ENCODE measurements at regions not wholly inside any gene's neighbourhood (a gene's known extent, or its start where the extent isn't known, plus 50 kb on each side); places are given as distances from the start of the nearest gene placed in this dataset.

GRCh38 chr20:21653628-21654027, 51.8 kb upstream of the PAX1 start:
- DNase-seq: no peak

DNA sequence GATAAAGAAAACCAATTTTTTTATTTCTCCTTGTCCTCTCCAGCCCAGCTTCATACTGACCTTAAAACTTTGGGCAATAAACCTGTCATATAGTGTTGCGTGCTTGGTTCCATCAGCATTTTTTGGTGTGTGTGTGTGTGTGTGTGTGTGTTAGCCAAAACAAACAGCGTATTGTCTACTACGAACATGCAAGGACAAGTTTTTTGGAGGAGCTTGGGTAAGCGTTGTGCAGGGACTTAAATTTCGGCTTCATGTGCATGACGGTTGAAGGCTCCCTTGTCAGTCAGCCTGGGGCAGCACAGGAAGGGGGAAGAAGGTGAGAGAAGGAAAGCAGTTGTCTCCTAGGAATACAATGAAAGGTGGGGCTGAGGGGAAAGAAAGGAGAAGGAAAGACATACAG, 62.0 kb upstream of the PAX1 start:
- no peak for DNase-seq

GRCh38 chr20:21640556-21640955, 64.9 kb upstream of the PAX1 start:
- no peak for DNase-seq

GRCh38 chr20:21633829-21634228, 71.6 kb upstream of the PAX1 start:
- no peak for DNase-seq

- DNase-seq: no peak
These were observed 72.8 kb upstream of the PAX1 start for GRCh38 chr20:21632735-21633053.

GRCh38 chr20:21632031-21632734, 73.3 kb upstream of the PAX1 start:
- no peak for DNase-seq

DNA sequence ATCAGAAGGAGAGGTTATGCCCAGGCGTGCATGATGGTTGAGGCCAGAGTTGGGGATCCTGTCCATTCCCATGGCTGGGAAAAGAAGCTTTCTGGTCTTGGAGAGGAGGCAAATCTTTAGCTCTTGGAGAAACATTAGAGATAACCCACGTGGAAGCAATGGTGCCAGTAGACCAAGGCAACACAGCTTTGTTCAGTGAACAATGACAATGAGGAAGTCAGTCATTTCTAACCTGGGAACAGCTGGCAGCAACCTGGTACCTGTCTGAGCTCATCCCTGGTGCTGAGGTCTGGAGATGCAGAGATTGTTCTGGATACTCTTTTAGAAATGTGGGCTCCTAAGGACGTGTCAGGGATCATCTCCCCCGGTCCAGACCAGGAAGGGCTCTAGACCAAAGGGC, 76.7 kb upstream of the PAX1 start:
- no peak for DNase-seq

DNA sequence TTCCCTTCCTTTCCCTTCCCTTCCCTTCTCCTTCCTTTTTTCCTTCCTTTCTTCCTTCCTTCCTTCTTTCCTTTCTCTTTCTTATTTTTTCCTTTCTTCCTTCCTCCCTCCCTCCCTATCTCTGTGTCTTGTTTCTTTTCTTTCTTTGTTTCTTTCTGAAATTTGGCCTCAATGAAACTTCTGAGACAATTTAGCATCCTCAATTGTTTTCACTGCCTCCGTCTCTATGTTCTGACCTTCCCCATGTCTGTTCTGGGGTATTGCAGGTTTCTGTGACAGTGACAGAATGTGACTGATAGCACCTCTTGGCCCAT, 81.7 kb upstream of the PAX1 start:
- no peak for DNase-seq

DNA sequence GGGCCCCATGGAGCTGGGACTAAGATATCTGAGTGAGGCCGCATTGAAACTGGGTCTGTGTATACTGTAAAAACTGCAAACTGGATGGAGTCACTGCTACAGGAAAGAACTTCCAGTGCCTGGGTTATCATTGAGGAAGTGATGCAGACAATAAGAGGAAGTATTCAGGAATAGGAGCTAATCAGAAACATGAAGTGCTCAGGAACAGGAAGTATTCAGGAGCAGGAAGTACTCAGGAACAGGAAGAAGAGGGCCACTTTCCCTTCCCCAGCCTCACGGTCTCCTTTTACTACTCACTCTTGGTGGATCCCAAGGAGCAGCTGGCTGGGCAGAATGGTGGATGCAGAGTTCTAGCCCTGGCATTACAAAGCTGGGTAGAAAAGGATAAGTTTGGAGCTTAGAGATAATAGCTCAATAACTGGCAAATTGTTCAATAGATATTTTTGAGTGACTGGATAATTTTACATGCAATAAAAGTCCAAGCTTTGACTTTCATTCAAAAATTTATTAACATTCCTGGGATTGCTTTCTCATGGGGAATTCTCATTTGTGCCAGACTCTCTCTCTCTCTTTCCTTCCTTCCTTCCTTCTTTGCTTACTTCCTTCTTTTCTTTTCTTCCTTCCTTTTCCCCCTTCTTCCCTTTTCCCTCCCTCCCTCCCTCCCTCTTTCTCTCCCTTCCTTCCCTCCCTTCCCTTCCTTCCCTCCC, 82.2 kb upstream of the PAX1 start:
- DNase-seq: no peak

DNA sequence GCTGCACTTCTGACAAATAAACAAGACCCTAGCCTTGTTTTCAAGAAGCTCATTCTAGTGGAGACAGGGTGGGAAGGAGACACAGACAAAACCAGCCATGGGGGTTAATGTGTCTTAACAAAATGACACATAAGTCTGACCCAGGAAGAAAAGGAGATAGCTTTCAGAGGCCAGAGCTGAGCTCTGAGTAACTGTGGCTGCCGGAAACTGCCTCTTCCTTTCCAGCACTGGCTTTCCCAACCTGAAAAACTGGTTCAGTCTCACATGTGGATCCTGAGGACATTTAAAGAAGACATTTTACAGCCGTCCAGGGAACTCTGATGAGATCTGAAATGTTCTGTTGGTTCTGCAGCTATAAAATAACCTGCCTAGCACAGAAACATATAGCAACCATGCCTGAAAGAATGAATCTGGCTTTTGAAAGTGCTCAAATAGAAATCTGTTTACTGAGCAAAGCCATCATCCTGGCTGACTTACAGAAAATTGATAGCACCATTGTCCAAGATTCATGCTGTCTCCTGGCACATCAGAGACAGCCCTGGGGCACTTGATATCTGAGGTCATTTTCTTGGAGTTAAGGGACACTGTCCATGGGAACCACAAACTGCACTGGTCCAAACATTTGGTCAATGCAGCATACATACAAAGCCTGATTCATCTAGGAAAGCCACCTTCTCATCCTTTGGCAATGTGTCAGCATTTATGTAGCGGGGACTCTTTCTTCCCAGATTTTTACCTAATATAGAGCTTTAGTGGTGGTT, 83.2 kb upstream of the PAX1 start:
- no peak for DNase-seq

GRCh38 chr20:21618759-21619416, 86.6 kb upstream of the PAX1 start:
- no peak for DNase-seq

DNA sequence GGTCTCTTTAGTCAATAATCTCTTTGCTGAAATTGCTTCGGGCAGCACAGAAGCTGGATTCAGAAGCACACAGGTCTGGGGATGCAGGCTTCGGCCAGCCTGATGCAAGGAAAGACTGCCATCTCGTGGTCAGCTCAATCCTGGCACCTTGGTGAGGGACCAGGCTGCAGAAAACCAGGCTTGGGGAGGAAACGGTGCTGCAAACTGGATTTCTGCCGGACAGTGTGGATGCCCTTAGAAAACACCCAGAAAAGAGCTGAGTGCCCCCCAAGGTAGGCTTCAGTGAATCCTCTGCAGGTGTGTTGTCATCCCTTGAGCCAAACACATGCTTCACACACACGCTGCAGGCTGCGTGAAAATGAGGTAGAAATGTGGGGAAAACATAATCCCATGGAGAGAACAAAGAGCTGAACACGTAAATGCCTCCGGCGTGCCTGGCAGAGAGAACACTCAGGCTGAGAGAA, 89.8 kb upstream of the PAX1 start:
- DNase-seq: peak; percentile 6

GRCh38 chr20:21614980-21615379, 90.5 kb upstream of the PAX1 start:
- no peak for DNase-seq

GRCh38 chr20:21613512-21613911, 92.0 kb upstream of the PAX1 start:
- DNase-seq: no peak

GRCh38 chr20:21609981-21610380, 95.5 kb upstream of the PAX1 start:
- DNase-seq: no peak

DNA sequence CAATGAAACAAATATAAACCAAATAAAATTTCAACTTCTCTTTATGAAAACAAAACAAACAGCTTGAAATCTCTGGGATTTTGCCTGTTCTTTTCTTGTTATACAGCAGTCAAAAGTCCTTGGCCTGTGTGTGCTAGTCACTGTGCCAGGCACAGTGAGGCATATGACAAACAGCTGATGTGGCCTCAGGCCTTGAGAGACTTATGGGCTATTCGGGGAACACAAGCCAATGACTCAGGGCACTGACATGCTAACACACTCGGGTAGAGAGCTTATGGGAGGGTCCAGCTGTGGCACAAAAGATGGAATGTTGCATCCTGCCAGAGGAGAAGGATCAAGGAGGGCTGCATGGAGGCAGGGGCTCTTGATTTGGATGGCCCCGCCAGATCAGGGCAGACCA, 95.4 kb upstream of the NKX2-2 start:
- DNase-seq: no peak

- DNase-seq: no peak
These were observed 94.9 kb upstream of the NKX2-2 start for GRCh38 chr20:21608777-21609176.

- DNase-seq: no peak
These were observed 94.3 kb upstream of the NKX2-2 start for GRCh38 chr20:21607971-21608725.

GRCh38 chr20:21601799-21602198, 87.9 kb upstream of the NKX2-2 start:
- no peak for DNase-seq

DNA sequence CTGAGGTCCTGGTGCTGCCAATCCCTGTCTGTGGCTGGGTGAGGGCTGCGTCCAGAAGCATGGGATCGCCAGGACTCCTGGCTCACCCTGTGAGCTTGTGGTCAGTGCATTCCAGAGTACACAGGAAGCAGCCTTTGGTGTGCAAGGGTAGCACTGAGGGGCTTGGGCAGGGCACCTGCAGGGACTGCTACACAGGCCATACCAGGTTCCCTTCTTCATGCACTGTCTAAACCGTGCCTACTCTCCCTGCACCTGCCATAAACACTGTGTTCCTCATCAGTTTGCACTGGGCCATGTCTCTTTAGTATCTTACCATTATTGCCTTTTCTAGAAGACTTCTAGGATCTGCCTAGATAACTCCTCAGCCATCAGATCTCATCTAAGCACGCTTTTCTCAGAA, 72.8 kb upstream of the NKX2-2 start:
- DNase-seq: no peak

GRCh38 chr20:21583486-21584168, 69.8 kb upstream of the NKX2-2 start:
- no peak for DNase-seq

- DNase-seq: no peak
These were observed 63.7 kb upstream of the NKX2-2 start for GRCh38 chr20:21577551-21577950.
